ENCODE measurements at regions not wholly inside any gene's neighbourhood (a gene's known extent, or its start where the extent isn't known, plus 50 kb on each side); places are given as distances from the start of the nearest gene placed in this dataset.
A peak's percentile ranks its signal among the peaks of the same experiment; 100 is the strongest.
"Not testable (repeated sequence)": the region's sequence is repeated elsewhere in the genome, so short reads cannot be mapped to it uniquely, and the experiment has no call there.

- CTCF ChIA-PET: interaction anchor here (1.0 to 1.2 kb wide), 2 partner anchors 16 to 29 kb away, joined by 3 read pairs; no protein-coding TSS in a partner anchor
- peaks cover 0 to 17% (median 8%) of the 10 kb centered on the region in 4 experiments for H3K4me1 ChIP-seq (ENCODE audit: control extremely low read depth in 1 of 4, control insufficient read depth in 4 of 4, insufficient read depth in 4 of 4, low read length in 3 of 4)
- no peak overlapping the region for H3K27ac ChIP-seq (ENCODE audit: insufficient read depth in 1 of 2, low read depth in 1 of 2, low read length in 2 of 2, poor library complexity in 1 of 2, severe bottlenecking in 2 of 2)
- POLR2A ChIA-PET: no interaction called here
- peak; percentile 3 to 63 (median 48) for DNase-seq
- H3K27me3 ChIP-seq (replicated peaks in 2 of 5; ENCODE audit: control insufficient read depth in 4 of 5, insufficient read depth in 5 of 5, low read length in 4 of 5): no peaks in the 10 kb centered on the region
- H3K36me3 ChIP-seq (ENCODE audit: control insufficient read depth in 4 of 4, insufficient read depth in 4 of 4, low read length in 3 of 4): no peaks in the 10 kb centered on the region
- peaks cover 7 to 32% (median 22%) of the 10 kb centered on the region in 5 experiments for H3K9me3 ChIP-seq (ENCODE audit: control extremely low read depth in 1 of 5, control insufficient read depth in 4 of 5, insufficient read depth in 2 of 5, low read depth in 1 of 5, low read length in 4 of 5)
- WGBS (ENCODE audit: insufficient coverage): 14% methylated on average over 5 of the region's 6 CpGs
- peak overlapping the region in 2 of 7 experiments; percentile 8 to 39 for H3K4me3 ChIP-seq (ENCODE audit: control insufficient read depth in 1 of 7, extremely low read depth in 1 of 7, insufficient read depth in 4 of 7, low read depth in 2 of 7, low read length in 6 of 7)
Measured at GRCh38 chr14:52175982-52176502, 91.5 kb upstream of the PTGDR start.

GRCh38 chr14:52171932-52172331 lies 95.6 kb upstream of the PTGDR start:
- H3K27ac ChIP-seq (ENCODE audit: insufficient read depth in 1 of 2, low read depth in 1 of 2, low read length in 2 of 2, poor library complexity in 1 of 2, severe bottlenecking in 2 of 2); POLR2A ChIA-PET; H3K27me3 ChIP-seq (replicated peaks in 2 of 5; ENCODE audit: control insufficient read depth in 4 of 5, insufficient read depth in 5 of 5, low read length in 4 of 5); H3K36me3 ChIP-seq (ENCODE audit: control insufficient read depth in 4 of 4, insufficient read depth in 4 of 4, low read length in 3 of 4); H3K4me3 ChIP-seq (ENCODE audit: control insufficient read depth in 1 of 7, extremely low read depth in 1 of 7, insufficient read depth in 4 of 7, low read depth in 2 of 7, low read length in 6 of 7): not testable (repeated sequence)
- CTCF ChIA-PET: interaction anchor here (1.4 kb wide), 1 partner anchor 73 kb away, joined by 3 read pairs; no protein-coding TSS in a partner anchor
- WGBS (ENCODE audit: insufficient coverage): 100% methylated on average over 1 of the region's 1 CpG
- Histone ChIP-seq H3K9me3 (ENCODE audit: control extremely low read depth in 1 of 5, control insufficient read depth in 4 of 5, insufficient read depth in 2 of 5, low read depth in 1 of 5, low read length in 4 of 5) (peaks cover 7 to 33% (median 19%) of the 10 kb centered on the region in 5 experiments), H3K4me1 (ENCODE audit: control extremely low read depth in 1 of 4, control insufficient read depth in 4 of 4, insufficient read depth in 4 of 4, low read length in 3 of 4) (peaks cover 0 to 17% (median 8%) of the 10 kb centered on the region in 4 experiments)
- peak; percentile 14 to 48 (median 40) for DNase-seq

GRCh38 chr14:52166822-52167221 lies 98.0 kb upstream of the NID2 start:
- DNase-seq: no peak
- Histone ChIP-seq H3K27ac (ENCODE audit: insufficient read depth in 1 of 2, low read depth in 1 of 2, low read length in 2 of 2, poor library complexity in 1 of 2, severe bottlenecking in 2 of 2) (no peak overlapping the region), H3K36me3 (ENCODE audit: control insufficient read depth in 4 of 4, insufficient read depth in 4 of 4, low read length in 3 of 4) (no peaks in the 10 kb centered on the region), H3K4me1 (ENCODE audit: control extremely low read depth in 1 of 4, control insufficient read depth in 4 of 4, insufficient read depth in 4 of 4, low read length in 3 of 4) (no peaks in the 10 kb centered on the region), H3K27me3 (replicated peaks in 2 of 5; ENCODE audit: control insufficient read depth in 4 of 5, insufficient read depth in 5 of 5, low read length in 4 of 5) (no peaks in the 10 kb centered on the region), H3K9me3 (ENCODE audit: control extremely low read depth in 1 of 5, control insufficient read depth in 4 of 5, insufficient read depth in 2 of 5, low read depth in 1 of 5, low read length in 4 of 5) (peaks cover 0 to 16% (median 6%) of the 10 kb centered on the region in 5 experiments), H3K4me3 (ENCODE audit: control insufficient read depth in 1 of 7, extremely low read depth in 1 of 7, insufficient read depth in 4 of 7, low read depth in 2 of 7, low read length in 6 of 7) (no peak overlapping the region)
- 92% methylated on average over 7 of the region's 11 CpGs for WGBS (ENCODE audit: insufficient coverage)
- CTCF ChIA-PET: no interaction called here
- POLR2A ChIA-PET: no interaction called here

- Histone ChIP-seq H3K4me3 (ENCODE audit: control insufficient read depth in 1 of 7, extremely low read depth in 1 of 7, insufficient read depth in 4 of 7, low read depth in 2 of 7, low read length in 6 of 7) (no peak overlapping the region), H3K36me3 (ENCODE audit: control insufficient read depth in 4 of 4, insufficient read depth in 4 of 4, low read length in 3 of 4) (no peaks in the 10 kb centered on the region), H3K9me3 (ENCODE audit: control extremely low read depth in 1 of 5, control insufficient read depth in 4 of 5, insufficient read depth in 2 of 5, low read depth in 1 of 5, low read length in 4 of 5) (no peaks in the 10 kb centered on the region), H3K27ac (ENCODE audit: insufficient read depth in 1 of 2, low read depth in 1 of 2, low read length in 2 of 2, poor library complexity in 1 of 2, severe bottlenecking in 2 of 2) (no peak overlapping the region), H3K27me3 (replicated peaks in 2 of 5; ENCODE audit: control insufficient read depth in 4 of 5, insufficient read depth in 5 of 5, low read length in 4 of 5) (no peaks in the 10 kb centered on the region), H3K4me1 (ENCODE audit: control extremely low read depth in 1 of 4, control insufficient read depth in 4 of 4, insufficient read depth in 4 of 4, low read length in 3 of 4) (peaks cover 0 to 14% (median 2%) of the 10 kb centered on the region in 4 experiments)
- ChIA-PET POLR2A (no interaction called here), CTCF (interaction anchor here (0.9 kb wide), 1 partner anchor 13 kb away, joined by 3 read pairs; no protein-coding TSS in a partner anchor)
- DNase-seq: no peak
- 93% methylated on average over 20 of the region's 24 CpGs for WGBS (ENCODE audit: insufficient coverage)
Measured at GRCh38 chr14:52155651-52156213, 86.9 kb upstream of the NID2 start.

- Histone ChIP-seq H3K9me3 (ENCODE audit: control extremely low read depth in 1 of 5, control insufficient read depth in 4 of 5, insufficient read depth in 2 of 5, low read depth in 1 of 5, low read length in 4 of 5) (no peaks in the 10 kb centered on the region), H3K4me3 (ENCODE audit: control insufficient read depth in 1 of 7, extremely low read depth in 1 of 7, insufficient read depth in 4 of 7, low read depth in 2 of 7, low read length in 6 of 7) (no peak overlapping the region), H3K27me3 (replicated peaks in 2 of 5; ENCODE audit: control insufficient read depth in 4 of 5, insufficient read depth in 5 of 5, low read length in 4 of 5) (no peaks in the 10 kb centered on the region), H3K4me1 (ENCODE audit: control extremely low read depth in 1 of 4, control insufficient read depth in 4 of 4, insufficient read depth in 4 of 4, low read length in 3 of 4) (peaks cover 0 to 14% (median 2%) of the 10 kb centered on the region in 4 experiments), H3K27ac (ENCODE audit: insufficient read depth in 1 of 2, low read depth in 1 of 2, low read length in 2 of 2, poor library complexity in 1 of 2, severe bottlenecking in 2 of 2) (no peak overlapping the region), H3K36me3 (ENCODE audit: control insufficient read depth in 4 of 4, insufficient read depth in 4 of 4, low read length in 3 of 4) (no peaks in the 10 kb centered on the region)
- 86% methylated on average over 1 of the region's 4 CpGs for WGBS (ENCODE audit: insufficient coverage)
- CTCF ChIA-PET: no interaction called here
- POLR2A ChIA-PET: no interaction called here
- no peak for DNase-seq
Measured at GRCh38 chr14:52154992-52155650, 86.3 kb upstream of the NID2 start.

- no peaks in the 10 kb centered on the region for H3K27me3 ChIP-seq (replicated peaks in 2 of 5; ENCODE audit: control insufficient read depth in 4 of 5, insufficient read depth in 5 of 5, low read length in 4 of 5)
- no CpG with 5 or more reads among the region's 1 CpG for WGBS (ENCODE audit: insufficient coverage)
Measured at GRCh38 chr14:52153939-52154338, 85.1 kb upstream of the NID2 start.

GRCh38 chr14:52150162-52150561 lies 81.3 kb upstream of the NID2 start:
- POLR2A ChIA-PET: no interaction called here
- Histone ChIP-seq H3K9me3 (ENCODE audit: control extremely low read depth in 1 of 5, control insufficient read depth in 4 of 5, insufficient read depth in 2 of 5, low read depth in 1 of 5, low read length in 4 of 5) (no peaks in the 10 kb centered on the region), H3K4me3 (ENCODE audit: control insufficient read depth in 1 of 7, extremely low read depth in 1 of 7, insufficient read depth in 4 of 7, low read depth in 2 of 7, low read length in 6 of 7) (no peak overlapping the region), H3K27ac (ENCODE audit: insufficient read depth in 1 of 2, low read depth in 1 of 2, low read length in 2 of 2, poor library complexity in 1 of 2, severe bottlenecking in 2 of 2) (no peak overlapping the region), H3K36me3 (ENCODE audit: control insufficient read depth in 4 of 4, insufficient read depth in 4 of 4, low read length in 3 of 4) (no peaks in the 10 kb centered on the region), H3K4me1 (ENCODE audit: control extremely low read depth in 1 of 4, control insufficient read depth in 4 of 4, insufficient read depth in 4 of 4, low read length in 3 of 4) (peaks cover 0 to 14% (median 2%) of the 10 kb centered on the region in 4 experiments), H3K27me3 (replicated peaks in 2 of 5; ENCODE audit: control insufficient read depth in 4 of 5, insufficient read depth in 5 of 5, low read length in 4 of 5) (no peaks in the 10 kb centered on the region)
- CTCF ChIA-PET: no interaction called here
- 100% methylated on average over 1 of the region's 2 CpGs for WGBS (ENCODE audit: insufficient coverage)
- no peak for DNase-seq

More at GRCh38 chr14:52153939-52154338, 85.1 kb upstream of the NID2 start:
- DNase-seq: peak in 2 of 3 donors; percentile 12 to 15
- CTCF ChIA-PET: interaction anchor here (0.9 kb wide), 1 partner anchor 12 kb away, joined by 3 read pairs; no protein-coding TSS in a partner anchor
- peaks cover 0 to 14% (median 2%) of the 10 kb centered on the region in 4 experiments for H3K4me1 ChIP-seq (ENCODE audit: control extremely low read depth in 1 of 4, control insufficient read depth in 4 of 4, insufficient read depth in 4 of 4, low read length in 3 of 4)
- POLR2A ChIA-PET: no interaction called here
- H3K27ac ChIP-seq (ENCODE audit: insufficient read depth in 1 of 2, low read depth in 1 of 2, low read length in 2 of 2, poor library complexity in 1 of 2, severe bottlenecking in 2 of 2): no peak overlapping the region
- H3K4me3 ChIP-seq (ENCODE audit: control insufficient read depth in 1 of 7, extremely low read depth in 1 of 7, insufficient read depth in 4 of 7, low read depth in 2 of 7, low read length in 6 of 7): no peak overlapping the region
- no peaks in the 10 kb centered on the region for H3K36me3 ChIP-seq (ENCODE audit: control insufficient read depth in 4 of 4, insufficient read depth in 4 of 4, low read length in 3 of 4)
- no peaks in the 10 kb centered on the region for H3K9me3 ChIP-seq (ENCODE audit: control extremely low read depth in 1 of 5, control insufficient read depth in 4 of 5, insufficient read depth in 2 of 5, low read depth in 1 of 5, low read length in 4 of 5)
